GM12864 (cell line): ENCODE measurements at regions not wholly inside any gene's neighbourhood (a gene's known extent, or its start where the extent isn't known, plus 50 kb on each side); places are given as distances from the start of the nearest gene placed in this dataset.
"Not testable (repeated sequence)": the region's sequence is repeated elsewhere in the genome, so short reads cannot be mapped to it uniquely, and the experiment has no call there.

ENCODE experiments used
- DNase-seq: peaks from one replicate; pipeline ENCODE4 v3.0.0-alpha.2; 2011; ENCODE audit warnings: low read depth
- H3K4me3 ChIP-seq: 2 replicates; pipeline ENCODE4 v1.5.1; 2011; ENCODE audit warnings: mild to moderate bottlenecking, low read depth, low read length, control low read depth
- CTCF ChIP-seq: IDR thresholded peaks from 2 replicates; pipeline ENCODE4 v1.5.1; 2011; ENCODE audit warnings: low read depth, mild to moderate bottlenecking, moderate library complexity, low read length, control low read depth, inconsistent platforms; ENCODE audit errors: missing control alignments

GRCh38 chr2:155546721-155547555 is 785.6 kb downstream of the NR4A2 start:
- no peak for TF ChIP-seq CTCF
- H3K4me3 ChIP-seq: no peak overlapping the region

GRCh38 chr2:155539028-155539427 is 793.5 kb downstream of the NR4A2 start:
- H3K4me3 ChIP-seq: not testable (repeated sequence)

More at GRCh38 chr2:155546721-155547555, 785.6 kb downstream of the NR4A2 start:
- no peak for DNase-seq

GRCh38 chr2:155528034-155528433 is 804.5 kb downstream of the NR4A2 start:
- no peak for TF ChIP-seq CTCF
- no peak for DNase-seq
- no peak overlapping the region for H3K4me3 ChIP-seq

More at GRCh38 chr2:155539028-155539427, 793.5 kb downstream of the NR4A2 start:
- DNase-seq: not testable (repeated sequence)

GRCh38 chr2:155525199-155525598 is 807.3 kb downstream of the NR4A2 start:
- DNase-seq: no peak
- TF ChIP-seq CTCF: no peak
- H3K4me3 ChIP-seq: no peak overlapping the region

GRCh38 chr2:155519529-155520130 is 812.9 kb downstream of the NR4A2 start:
- no peak overlapping the region for H3K4me3 ChIP-seq
- no peak for TF ChIP-seq CTCF
- DNase-seq: no peak

- no peak for DNase-seq
- no peak for TF ChIP-seq CTCF
- no peak overlapping the region for H3K4me3 ChIP-seq
Measured at GRCh38 chr2:155518094-155518493, 814.4 kb downstream of the NR4A2 start.

- TF ChIP-seq CTCF: no peak
- no peak overlapping the region for H3K4me3 ChIP-seq
- no peak for DNase-seq
Measured at GRCh38 chr2:155517362-155517761, 815.2 kb downstream of the NR4A2 start.
